ENCODE measurements at regions not wholly inside any gene's neighbourhood (a gene's known extent, or its start where the extent isn't known, plus 50 kb on each side); places are given as distances from the start of the nearest gene placed in this dataset.

DNA sequence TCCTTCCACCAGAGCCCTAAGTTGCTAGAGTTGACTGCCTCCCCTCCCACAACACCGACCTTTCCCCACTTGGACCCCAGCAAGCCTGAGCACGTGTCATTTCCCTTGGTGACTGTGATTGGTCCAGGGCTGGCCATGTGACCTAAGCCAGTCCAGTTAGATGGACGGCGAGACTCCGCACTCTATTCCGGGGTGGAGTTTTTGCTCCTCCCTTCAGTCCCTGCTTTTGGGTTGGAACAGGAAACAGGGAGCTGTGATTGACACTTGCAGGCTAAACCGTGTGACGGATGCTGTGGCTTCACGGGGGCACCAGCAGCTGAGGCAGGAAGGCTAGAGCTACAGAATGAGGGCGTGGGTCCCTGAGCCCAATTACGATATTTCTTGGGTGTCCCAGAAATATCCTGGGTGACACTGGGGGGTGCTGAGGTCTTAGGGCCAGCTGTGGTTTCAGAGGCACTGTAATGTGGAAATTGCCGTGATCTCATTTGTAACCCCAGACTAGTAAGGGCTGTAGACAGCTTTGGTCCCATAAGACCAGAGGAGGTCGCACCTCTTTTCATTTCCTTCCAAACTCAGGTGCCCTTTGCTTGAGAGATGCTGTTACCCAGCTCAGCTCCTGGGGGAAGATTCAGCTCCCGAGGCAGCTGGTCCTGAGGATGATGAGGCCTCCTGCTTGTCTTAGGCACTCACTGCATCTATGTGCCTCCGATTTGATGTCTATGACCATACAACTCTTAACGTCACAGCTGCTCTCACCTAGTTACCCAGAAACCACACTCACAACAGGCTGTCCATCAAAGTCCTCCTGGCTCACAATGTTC is 102.7 kb upstream of the NPTX2 start:
- DNase-seq = no peak

DNA sequence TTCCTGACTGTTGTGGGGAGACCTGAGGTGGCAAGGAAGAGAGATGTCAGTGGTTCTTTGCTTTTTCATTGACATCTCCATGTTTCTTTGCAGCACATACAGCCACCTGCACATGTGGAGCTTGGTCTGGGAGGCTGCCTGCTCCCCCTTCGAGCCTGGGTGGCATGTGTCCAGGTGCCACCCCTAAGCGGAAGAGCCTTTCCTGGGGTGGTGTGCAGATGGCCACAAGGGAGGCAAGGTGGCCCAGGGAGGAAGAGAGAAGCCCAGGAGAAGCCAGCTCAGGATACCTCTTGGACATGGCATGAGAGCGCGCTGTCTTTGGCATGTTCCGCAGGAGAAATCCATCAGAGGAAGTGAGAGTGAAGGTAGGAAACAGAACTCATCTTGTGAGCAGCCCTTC is 105.9 kb upstream of the NPTX2 start:
- no peak for DNase-seq

DNA sequence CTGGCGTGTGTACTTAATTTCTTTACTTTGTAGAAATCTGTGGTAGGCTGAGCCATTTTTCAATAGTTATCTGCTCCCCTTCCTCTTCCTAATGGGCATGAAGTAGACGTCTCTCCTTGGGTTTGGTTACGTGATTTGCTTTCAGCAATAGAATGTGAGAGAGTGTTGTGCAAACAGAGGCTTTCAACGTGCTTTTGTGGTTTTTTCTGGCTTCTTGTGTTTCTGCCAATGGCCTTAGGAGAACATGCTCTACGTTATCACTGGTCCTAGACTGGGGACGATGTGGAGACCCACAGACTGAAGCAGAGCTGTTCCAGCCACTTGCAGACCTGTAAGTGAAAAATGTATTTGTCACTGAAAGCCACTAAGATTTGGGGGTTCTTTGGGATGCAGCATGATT is 107.2 kb upstream of the NPTX2 start:
- DNase-seq = no peak

DNA sequence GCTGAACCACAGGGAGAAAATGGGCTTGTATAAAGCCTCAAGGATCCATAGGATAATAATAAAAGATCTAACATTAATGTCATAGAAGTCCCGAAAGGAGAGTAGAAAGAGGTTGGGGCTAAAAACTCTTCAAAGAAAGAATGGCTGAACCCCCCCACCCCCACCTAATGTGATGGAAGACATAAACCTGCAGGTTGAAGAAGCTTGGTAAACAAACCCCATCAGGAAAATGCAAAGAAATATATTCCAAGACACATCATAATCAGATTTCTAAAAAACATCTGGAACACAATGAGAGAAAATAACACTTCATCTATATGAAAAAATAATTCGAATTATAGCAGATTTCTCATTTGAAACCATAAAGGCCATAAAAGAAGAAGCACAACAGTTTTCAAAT is 105.6 kb upstream of the BAIAP2L1 start:
- no peak for DNase-seq

DNA sequence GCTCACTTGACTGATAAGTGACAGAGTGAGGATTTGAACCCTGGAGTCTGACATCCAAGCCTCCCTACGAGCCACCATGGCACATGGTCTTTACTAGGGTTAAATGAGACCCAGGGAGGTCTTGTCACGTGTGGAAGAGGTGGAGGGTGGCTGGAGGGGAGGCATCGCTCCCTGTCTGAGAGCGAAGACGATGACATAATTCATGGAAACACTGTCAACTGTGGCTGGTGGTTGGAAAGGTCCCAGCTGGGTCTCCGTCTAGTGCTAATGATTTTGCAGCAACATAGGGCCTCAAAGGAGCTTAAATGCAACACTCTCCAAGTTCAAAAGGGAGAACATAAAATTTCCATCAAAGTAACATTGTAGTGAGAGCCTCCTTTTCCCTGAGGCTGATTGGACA is 99.9 kb upstream of the BAIAP2L1 start:
- DNase-seq = no peak

DNA sequence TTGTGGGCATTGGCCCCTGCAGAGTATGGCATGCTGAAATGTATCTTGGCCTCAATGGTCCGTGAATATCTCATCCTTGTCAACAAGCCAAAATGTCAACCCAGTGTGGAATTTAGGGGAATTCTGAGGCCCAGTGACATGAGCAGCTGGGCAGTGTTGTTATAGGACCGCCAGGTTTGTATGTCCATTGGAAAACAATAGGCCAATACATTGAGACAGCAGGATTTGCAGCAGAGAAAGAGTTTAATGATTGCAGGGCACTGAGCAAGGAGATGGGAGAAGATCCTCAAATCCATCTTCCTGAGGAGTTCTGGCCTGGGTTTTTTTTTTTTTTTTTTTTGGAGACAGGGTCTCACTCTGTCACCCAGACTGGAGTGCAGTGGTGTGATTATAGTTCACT is 95.7 kb upstream of the BAIAP2L1 start:
- no peak for DNase-seq

DNA sequence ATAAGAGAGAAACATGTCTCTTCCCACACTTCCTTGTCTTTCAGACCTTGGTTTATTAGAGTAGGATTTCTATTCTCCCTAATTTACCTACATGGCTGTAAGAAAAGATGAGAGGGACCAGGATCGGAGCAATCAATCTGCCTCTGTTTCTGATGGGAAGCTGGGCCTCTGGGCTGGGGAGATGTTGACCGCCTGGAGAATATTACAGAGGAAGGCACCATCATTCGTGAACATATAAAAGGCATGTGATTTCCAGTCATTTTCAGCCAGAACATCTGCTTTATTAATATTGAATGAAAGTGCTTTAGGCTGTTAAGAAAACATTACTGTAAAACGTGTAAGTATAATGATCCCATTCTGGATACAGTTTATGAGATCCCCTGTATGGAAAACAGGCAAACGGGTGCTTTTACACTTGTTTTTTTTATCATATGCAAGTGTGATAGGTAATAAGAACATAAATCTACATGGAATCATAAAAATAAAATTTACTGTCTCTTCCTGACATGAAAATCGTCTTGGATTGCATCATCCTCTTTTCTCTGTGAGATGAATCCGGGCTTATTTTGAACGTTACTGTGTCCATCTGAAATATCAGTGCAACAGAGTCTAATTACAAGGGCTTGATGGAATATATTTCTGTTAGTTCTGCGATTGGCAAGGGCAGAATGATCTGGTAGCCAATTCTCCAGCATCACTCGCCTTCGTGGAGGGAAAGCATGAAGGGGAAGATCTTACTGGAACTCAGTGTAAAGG is 94.5 kb upstream of the BAIAP2L1 start:
- DNase-seq = no peak

DNA sequence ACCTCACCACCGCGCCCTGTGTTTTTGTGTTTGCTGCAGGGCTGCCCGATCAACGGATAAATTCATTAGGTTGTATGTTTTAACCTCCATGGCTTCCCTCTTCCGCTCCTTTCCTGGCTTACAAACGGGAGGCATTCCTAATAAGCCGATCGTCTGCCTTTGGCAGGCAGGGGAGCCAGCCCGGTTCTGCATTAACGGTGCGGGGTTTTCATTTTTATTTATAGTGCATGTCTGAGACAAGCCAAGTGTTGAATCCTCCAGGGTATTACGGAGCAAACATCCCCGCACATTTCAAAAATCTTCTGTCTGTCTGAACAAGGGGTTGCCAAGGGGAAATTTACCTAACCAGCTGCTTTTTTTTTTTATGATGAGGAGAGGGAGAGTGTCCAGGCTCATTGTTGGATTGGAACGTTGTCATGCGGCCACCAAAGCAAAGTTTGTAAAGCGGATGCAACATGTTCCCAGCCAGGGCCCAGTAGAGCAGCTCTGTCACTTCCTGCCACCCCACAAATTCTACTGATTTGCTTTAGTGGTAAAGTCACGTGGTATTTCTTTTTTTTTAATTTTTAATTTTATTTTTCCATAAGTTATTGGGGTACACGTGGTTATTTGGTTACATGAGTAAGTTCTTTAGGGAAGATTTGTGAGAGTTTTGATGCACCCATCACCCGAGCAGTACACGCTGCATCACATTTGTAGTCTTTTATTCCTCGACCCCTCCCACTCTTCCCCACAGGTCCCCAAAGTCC is 92.3 kb upstream of the BAIAP2L1 start:
- DNase-seq = no peak

DNA sequence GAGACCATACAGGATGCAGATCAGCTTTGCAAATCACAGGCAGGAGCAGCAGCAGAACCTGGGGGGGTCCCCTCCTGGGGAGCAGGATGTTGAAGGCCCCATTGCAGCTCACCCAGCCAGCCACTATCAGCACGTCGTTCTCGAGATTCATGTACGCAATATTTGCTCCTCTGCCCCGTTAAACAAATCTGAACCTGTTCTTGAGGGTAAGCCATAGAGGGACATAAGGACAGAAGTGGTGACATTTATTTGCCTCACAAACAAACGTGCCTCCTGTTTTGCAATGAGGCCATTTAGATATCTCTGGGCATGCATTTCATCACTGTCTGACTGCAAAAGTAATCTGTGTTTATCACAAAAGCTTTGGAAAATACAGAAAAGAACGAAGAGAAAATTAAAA is 87.3 kb upstream of the BAIAP2L1 start:
- no peak for DNase-seq

DNA sequence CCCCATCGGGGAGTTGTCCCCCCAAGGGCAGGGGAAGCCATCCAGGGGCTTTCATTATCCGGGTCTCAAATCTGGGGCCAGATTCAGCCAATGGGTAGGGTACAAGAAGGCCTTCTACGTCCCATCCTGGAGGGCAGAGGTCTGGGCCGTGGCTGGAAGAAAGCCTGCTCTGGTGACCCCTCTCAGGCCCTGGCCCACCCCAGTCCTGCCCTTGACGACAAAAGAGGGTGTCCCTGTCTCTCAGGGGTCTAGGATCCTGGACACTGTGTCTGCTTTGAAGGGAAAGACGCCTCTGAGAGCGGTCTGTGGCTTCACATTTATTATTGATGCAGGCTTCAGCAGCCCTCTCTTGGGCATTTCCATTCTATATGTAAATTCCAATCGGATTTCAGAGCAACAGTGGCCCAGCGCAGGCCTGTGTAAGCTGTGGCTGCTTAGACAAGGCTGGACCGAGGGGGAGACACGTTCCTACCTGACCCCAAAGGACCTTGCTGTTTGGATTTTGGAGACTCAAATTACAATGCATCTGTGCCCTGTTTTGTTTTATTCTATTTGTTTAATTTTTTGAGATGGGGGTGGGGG is 83.2 kb upstream of the BAIAP2L1 start:
- DNase-seq = no peak

DNA sequence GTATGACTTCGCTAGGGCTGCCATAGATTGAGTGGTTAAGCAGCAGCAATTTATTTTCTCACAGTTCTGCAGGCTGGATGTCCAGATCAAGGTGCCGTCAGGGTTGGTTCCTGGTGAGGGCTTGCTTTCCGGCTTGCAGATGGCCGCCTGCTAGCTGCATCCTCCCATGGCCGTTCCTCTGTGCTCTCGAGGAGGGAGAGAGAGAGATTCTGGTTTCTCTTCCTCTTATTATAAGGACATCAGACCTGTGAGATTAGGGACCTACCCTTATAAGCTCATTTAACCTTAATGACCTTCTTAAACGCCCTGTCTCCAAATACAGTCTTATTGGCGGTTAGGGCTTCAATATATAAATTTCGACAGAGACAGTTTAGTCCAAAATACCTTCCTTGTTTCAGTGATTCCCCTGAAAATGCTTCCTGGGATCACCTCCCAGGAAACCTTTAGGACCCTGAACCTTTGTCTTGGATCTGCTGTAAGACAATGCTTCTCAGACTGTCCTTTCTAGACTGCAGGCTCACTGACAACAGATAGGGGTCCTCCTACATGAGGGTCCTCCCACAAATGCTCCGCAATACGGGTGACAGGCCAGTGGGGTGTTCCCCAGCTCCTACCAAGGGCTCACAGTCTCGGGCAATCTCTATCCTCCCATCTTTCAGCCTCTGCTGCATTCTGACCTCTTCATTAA is 82.5 kb upstream of the BAIAP2L1 start:
- DNase-seq = no peak

DNA sequence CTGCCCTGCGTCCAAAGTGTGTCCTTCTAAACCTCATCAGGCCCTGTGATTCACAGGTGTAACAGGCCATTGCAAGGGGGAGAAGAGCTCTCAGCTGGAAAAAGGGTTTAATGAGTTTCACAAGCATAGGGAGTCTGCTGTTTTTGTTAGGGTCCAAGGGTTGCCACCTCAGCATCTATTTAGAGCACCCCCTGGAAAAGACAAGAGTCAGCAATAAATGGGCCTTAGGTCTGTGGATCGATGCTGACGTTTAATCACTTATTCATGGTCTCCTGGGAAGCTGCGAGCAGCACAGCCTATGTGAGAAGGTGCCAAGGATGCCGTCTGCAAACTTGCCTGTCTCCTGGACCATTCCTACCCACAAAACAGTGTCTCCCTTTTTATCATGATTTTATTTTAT is 78.4 kb upstream of the BAIAP2L1 start:
- no peak for DNase-seq

DNA sequence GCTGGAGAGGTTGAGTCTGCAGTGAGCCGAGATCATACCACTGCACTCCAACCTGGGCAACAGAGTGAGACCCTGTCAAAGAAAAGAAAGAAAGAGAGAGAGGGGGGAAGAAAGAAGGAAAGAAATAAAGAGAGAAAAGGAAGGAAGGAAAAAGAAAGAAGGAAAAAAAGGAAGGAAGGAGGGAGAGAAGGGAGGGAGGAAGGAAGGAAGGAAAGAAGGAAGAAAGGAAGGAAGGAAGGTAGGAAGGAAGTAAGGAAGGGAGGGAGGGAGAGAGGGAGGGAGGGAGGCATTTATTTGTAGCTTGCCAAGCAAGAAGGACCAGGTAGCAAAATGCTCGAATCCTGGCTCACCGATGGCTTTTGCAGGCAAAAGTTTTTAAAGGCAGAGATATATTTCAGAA is 74.5 kb upstream of the BAIAP2L1 start:
- no peak for DNase-seq

DNA sequence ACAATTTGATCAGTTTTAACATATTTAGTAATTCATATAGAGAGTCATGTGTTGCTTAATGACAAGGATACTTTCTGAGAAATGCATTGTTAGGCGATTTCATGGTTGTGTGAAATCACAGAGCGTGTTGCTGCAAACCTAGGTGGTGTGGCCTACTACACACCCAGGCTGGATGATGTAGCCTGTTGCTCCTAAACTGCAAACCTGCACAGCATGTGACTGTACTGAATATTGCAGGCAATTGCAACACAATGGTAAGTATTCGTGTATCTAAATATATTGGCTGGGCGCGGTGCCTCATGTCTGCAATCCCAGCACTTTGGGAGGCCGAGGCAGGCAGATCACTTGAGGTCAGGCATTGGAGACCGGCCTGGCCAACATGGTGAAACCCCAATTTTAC is 73.7 kb upstream of the BAIAP2L1 start:
- DNase-seq = no peak

DNA sequence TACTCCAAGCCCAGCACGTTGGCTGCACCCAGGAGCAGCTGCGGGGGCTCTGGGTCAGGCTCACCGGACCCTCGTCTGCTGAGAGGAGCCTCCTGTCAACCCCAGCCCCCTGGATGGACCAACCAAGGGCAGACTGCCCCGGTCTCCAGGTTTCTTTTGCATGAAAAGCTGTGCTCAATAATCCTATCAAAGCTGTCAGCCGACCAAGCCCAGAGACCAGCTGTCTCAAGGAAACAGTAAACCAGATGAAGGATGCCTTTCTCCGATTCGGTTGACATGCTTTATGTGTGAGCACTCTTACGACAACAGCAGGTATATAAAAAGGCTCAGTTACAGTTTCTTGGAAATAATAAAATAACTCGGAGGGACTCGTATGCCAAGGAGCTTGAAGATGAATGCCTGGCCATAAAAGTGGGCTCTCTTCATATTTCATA is 71.6 kb upstream of the BAIAP2L1 start:
- no peak for DNase-seq

DNA sequence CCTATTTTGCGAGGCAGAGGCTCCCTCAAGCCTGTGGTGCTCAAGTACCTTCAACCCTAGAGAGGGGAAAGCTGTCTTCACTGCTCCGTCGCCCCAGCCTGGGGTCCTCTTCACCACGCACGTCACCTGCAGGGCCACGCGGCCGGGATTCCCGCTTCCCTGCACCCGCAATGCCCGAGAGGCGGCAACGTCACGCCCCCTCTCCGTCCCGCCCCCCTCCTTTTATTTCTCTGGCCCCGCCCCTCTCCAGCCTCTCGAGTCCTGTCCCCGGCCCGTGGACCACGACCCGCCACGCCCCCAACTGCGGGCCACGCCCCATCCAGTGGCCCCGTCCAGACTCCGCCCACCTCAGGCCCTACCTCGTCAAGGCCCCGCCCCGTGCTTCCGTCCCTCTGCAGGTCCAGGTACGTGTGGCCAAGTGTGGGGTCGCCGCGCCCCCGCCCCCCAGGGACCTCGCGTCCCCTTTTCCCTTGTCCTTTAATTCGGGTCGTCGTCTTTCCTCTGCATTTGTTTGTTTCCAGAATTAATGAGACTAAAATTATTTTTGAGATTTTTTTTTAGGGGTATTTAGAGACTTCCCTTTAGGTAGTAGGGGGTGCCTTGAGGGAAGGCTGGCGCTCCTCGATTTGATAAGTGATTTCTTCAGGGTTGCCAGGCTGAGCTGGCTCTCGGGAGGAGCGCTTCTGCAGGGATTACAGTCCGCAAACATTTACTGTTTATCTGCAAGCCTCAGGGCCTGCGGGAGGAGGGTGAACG is 69.8 kb upstream of the BAIAP2L1 start:
- DNase-seq = no peak

DNA sequence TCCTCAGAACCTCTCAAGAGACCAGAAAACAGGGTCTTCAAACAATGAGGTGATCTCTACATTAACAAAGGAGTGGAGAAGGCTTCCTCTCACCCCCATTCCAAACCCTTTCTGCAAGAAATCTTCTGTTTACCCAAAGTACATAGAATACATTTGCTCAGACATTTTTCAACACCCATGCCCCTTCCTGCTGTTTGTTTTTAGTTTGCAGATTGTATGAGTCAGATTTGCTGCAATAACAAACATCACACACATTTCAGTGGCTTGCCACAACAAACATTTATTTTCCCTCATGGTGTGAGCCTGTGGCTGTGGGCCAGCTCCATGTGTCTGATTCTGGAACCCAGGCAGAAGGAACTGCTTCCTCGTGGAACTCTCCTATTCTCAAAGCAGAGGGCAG is 68.2 kb upstream of the BAIAP2L1 start:
- no peak for DNase-seq

DNA sequence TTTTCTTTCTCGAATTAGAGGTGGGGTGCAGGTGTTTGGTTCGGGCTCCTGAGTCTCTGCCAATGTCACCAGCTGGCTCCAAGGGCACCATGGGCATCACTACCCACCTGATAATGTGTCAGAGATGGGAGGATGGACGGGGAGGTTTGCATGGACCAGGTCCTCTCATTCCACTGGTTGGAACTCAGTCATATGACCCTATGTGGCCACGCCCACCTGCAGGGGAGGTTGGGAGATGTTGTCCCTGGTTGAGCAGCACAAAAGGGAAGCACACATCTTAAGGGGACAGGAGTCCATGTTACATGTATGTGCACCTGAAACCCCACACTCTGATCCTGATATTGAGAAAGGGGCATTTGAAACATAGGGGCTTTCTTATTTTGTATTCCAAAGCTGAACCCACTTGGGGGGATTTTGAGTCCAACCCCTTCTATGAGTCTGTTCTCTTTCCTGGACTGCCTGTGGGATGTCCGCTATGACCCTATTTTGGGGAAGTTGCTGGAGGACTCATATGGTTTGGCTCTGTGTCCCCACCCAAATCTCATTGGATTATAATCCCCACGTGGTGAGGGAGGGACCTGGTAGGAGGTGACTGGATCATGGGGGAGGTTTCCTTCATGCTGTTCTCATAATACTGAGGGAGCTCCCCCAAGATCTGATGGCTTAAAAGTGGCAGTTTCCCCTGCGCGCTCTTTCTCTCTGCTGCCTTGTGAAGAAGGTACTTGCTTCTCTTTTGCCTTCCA is 66.9 kb upstream of the BAIAP2L1 start:
- no peak for DNase-seq

DNA sequence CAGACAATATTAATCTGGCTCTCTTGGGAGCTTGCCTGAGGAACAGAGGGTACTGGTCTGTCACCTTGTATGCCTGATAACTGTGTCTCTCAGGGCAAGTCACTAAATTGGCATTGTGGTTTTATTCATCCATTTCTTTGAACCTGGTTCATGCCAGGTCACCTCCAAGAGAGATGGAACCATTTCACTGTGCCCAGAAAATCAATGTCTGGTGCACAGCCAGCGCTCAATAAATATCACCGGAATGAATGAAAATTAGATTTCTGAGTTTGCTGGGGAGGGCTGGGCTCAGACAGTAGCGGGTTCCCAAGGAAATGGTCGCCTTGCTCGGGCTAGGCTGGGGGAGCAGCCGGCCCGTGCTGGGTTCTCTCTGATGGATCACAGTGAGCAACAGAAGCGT is 64.1 kb upstream of the BAIAP2L1 start:
- no peak for DNase-seq

DNA sequence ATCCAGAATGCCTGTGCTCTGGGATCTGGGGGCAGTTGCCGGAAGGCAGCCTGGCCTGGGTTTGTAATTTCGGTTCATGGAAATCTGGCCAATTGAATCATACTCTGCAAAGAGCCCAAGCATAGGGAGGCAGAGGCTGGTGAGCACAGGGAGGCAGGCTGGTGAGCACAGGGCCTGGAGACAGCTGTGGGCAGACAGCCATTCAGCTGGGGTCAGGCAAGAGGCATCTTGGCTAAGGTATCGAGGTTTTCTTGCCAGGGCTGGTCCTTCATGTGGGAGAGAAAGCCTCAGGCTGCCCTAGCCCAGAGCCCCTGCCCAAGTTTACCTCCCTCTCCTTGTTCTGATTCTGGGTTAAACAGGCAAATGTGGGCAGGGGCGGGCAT is 63.7 kb upstream of the BAIAP2L1 start:
- DNase-seq = no peak

DNA sequence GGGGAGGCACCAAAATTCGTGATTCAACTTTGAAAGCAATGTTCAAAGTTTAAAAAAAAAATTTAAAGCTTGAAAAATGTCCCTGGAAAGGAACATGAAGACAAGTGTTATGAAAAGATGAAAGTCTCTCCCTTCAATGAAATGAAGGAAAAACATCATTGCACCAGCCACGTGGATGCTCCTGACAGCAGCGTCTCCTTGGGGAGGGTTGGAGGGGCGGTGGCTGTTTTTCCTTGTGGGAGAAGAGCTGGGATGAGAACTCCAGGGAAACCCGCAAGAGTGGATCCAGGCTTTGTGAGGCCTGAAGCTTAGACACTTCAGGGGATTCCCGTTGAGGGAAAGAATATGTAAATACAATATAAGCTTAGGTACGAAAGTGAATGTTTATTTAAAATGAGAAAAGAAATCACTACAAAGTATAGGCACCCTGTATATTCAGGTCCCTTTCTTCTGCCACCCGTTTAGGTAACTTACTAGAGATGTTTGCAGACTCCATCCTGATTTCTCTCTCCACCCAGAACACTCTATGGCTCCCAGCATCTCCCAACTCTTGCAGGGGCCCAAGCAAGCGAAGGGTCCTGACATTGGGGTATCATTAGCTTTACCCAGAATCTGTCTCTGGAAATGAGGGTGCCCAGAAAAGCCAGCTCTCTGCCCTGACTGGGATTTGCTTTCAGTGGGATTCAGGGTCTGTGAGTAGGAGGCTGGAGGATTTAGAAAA is 63.1 kb upstream of the BAIAP2L1 start:
- DNase-seq = no peak

All from SW 1271 (cell line).